GM19238 (cell line): ENCODE measurements at regions not wholly inside any gene's neighbourhood (a gene's known extent, or its start where the extent isn't known, plus 50 kb on each side); places are given as distances from the start of the nearest gene placed in this dataset.
A peak's percentile ranks its signal among the peaks of the same experiment; 100 is the strongest.

ENCODE experiments used
- DNase-seq: peaks from one replicate; pipeline ENCODE4 v3.0.0; 2011; ENCODE audit warnings: low spot score; ENCODE audit not compliant: insufficient read length

DNA sequence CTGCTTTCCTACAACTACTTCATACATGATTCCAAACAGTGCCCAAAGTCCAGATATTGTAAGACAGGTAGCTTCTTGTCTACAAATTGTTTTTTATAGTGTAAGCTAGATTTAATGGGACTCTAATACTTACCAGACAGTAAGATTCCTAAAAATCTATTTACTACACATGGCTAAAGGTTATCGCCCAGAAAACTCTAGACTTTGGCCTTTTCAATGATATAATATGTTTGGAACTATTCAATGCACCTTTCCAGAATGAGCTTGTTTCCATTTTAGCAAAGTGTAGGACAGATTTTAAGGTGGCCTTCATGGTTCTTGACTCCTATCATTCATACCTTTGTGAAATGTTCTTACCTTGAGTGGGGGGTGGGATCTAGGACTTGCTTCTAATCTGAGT is 951.0 kb downstream of the SORCS1 start:
- no peak for DNase-seq

DNA sequence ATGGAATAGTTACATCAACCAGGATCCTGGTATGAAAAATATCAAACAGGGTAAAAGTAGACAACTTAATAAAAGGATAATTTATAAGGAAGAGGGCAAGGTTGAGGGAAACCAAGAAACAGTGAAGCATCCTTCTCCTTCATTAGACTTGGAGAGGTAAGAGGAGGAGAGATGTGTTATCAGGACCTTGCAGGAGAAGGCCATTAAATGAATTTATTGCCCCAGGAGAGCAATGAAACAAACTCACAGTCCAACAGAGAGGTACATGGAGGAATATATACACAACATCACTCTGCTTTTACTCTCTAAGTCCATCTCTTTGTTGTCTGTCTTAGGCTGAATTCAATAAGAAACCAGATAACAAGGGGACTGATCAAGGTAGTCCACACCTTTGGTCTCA is 966.2 kb downstream of the SORCS1 start:
- no peak for DNase-seq

DNA sequence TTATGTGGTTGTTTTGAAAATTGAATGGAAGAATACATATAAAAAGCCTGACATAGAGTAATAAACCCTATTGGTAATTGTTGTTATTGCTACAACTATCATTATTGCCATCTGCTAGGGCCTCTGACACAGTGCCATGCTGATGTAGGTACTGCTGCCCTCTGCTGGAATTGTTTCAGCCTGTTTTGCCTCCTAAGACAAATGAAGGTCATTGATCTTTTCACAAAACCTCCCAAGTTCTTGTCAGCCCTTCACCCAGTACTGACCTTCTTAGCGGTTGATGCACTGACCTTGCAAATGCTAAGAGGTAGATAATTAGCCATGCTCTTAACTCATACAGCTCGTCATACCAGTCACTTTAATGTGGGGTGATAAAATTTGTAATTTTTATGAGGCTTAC is 975.2 kb downstream of the SORCS1 start:
- DNase-seq, result peak; percentile 2

DNA sequence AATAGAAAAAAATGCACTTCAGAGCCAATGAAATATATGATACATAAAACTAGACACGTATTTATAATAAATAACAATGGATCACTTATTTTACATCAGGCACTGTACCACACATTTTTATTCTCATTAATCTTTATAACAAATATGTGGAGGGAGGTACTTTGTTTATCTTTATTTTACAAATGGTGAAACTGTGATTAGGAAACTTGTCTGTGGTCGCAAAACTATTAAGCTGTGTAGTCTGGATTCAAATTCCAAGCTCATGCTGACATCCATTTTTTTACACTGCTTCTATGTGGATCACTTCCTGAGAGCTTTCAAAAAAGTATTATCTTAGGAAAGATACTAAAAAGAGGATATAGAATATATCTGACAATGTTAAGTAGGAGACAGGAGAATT is 978.6 kb downstream of the SORCS1 start:
- no peak for DNase-seq

DNA sequence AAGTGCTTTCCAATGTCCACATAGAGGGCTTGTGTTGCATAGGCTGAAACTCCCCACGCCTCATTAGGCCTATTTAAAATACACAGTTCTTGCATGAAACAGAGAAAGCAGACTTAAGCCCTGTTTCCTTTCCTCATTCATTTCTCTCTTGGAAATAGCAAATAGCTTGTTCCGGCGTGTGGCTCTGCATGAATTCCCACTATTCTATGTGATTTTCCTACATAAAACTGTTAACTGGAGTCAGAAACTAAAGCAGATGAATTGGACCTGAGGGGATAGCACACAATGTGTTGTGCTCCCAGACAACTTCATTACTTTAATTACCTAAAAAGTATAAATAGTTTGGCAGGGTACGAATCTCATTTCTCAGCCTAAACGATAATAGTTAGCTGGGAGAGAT is 981.5 kb downstream of the SORCS1 start:
- DNase-seq, result no peak

DNA sequence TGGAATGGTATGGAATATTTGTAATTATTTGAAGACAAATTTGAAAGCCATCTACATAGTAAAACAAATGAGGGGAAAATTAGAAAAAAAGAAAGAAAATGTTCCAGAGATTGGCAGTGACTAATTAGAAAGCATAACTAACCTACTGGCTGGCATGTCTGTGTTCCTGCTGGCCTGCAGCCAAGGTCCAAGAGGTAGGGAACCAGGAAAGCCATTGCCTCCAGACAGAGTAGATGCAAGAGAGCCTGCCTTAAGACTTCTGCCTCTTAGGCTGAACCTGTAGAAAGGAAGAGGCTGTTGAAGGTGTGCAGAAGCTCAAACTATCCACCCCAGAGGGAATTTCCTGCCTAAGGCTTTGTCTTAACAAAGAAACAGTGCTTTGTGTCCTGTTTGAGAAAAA is 982.0 kb downstream of the SORCS1 start:
- DNase-seq, result no peak

DNA sequence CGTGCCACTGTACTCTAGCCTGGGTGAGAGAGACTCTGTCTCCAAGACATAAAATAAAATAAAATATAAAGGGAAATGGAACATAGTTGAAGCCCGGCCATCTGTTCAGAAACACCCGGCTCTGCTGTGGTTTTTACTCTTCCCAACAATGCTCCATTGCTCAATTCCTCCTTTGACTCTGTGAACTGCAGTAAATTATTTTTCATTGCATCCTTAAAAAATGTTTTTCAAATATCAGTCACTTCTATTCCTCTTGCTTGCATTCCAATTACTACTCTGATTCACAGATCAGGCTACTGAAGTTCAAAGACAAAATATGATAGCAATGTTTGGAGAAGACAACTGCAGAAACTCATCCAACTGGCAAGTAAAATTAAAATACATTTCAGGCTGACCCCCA is 983.0 kb downstream of the SORCS1 start:
- DNase-seq, result no peak

DNA sequence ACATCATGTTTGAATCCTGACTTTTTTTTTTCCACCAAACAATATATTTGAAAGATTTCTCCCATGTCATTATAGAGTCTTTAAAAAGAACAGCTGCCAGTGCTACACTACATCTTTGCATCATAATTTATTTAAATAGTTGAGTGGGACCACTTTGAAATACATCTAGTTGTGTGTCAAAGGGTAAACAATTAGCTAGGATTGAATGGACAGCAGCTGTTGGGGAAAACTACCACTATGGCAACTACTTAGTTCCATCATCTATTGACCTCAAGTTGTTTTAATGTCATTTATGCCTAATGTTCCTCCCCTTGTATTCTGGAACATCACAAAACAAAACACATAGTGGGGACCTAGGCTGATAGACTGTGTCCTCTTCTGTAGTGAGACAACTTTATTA is 985.1 kb downstream of the SORCS1 start:
- no peak for DNase-seq

DNA sequence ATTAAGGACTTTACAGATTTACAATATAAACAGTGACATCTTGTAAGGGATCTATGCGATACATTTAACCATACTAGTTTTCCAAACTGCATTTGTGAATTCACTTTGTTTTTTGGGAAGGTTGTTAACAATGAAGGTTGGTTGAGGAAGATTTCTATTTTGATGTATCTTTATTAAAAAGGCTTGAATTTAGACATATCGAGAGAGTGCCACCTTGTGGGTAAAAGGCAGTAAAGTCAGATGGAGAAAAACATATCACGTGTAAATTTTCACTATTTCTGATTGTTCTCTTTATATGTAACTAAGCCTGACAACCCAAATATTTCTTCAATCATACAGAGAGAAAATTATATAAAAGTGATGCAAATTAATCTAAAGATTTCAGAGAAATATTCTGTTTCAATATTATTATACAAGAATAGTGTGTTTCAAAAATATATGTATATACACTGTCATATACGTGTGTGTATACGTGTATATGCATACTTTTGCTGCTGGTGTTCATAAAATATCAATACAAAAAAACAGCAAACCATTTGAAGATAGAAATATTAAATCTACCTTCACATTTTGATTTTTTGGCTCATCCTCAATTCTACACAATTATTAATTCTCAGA is 988.6 kb downstream of the SORCS1 start:
- DNase-seq, result no peak

DNA sequence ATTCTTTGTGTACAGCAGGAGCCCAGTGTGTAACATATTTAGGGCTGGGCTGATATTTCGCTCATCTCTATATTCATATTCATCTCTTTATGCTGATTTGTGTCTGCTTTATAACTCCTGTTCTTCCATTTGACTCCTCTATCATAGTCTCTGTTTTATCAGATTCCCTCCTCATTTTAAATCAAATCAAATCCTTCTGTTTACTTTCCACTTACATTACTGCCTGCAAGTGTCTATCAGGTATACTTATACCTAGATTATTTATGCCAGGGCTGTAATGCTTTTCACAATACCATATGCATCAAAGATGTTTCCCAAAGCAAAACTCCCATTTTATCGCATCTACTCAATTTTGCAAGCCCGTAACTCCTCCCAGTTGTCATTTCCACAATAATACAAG is 990.7 kb downstream of the SORCS1 start:
- no peak for DNase-seq

DNA sequence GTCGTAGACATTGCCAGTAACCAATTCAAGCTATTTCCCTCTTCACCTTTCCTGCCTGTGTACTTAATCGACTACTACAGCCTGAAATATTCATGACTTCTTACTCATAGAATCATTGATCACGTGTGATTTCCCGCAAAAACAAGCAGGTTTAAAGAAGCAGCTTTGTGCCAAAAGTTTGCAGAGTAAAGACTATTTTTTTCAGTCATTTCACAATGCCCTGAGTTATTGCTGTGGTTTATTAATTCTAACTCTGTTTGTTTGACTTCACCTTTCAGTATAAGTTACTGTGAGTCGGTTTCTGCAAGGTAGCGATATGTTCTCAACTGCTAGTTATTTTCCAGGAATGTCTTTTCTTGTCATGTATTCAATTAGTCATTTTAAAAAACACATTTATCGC is 995.3 kb downstream of the SORCS1 start:
- no peak for DNase-seq

DNA sequence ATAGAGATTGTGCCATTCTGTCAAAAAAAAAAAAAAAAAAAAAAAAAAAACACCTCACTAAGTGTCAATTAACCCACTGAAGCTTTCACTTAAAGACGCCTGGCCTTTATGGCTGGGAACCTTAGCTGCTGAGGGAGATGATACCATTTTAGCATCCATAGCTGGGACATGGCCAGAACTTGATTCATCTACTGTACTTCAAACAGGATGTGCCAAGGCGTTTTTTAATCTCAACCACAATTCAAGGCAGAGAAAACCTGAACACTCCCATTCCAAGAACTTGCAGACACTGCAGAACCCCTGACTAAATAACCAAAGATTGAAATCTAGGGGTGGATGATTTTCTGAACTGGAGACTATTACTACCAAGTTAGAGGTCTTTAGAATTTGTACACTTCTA is 996.6 kb downstream of the SORCS1 start:
- DNase-seq, result no peak

DNA sequence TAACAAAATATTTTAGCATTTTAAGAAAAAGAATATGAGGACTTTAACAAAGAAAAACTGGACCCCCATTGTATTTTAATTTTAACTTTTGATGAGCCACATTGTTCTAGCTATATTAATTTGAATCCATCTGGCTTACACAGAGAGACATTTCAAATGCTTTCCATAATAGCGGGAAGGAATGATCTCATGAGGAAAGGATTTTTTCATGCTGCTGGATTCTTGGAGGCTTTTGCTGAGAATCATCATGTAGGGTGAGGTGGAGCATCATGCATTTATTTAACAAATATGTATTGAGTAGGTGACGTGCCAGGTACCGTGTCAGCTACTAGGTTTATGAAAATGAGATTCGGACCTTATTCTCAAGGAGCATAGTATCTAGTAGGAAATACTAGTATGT is 1006.3 kb downstream of the SORCS1 start:
- no peak for DNase-seq

DNA sequence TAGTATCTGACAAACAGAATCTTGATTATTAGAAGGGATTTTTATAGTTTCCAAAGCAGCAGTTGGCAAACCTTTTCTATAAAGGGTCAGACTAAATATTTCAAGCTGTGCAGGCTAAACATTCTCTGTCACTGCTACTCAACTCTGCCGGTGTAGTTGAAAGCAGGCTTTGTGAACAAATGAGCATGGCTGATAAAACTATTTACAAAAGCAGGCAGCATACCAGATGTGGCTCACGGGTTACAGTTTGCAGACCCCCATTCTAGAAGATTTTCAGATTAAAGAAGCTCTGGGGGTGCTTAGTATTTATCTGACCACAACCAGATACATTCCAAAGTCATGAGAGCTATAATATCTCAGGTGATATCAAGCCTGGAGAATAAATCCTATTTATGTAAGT is 1017.5 kb downstream of the SORCS1 start:
- DNase-seq, result no peak

DNA sequence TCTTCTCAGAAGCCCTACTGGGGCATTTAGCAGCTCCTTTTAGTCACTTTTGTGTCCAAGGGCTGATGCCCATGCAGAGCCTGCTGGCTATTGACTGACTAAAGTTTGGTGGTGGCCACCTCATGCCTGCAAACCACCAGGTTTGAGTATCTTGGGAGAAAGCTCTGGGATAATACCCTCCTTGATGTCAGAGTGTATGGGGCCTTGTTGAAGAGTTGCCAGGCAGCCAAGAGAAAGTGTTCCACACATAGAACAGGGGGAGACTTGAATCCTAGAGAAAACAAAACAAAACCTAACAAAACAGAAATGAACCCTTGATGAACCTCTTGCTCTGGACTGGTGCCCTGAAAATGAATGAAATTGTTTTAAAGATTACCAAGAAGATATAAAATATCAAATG is 1024.6 kb downstream of the SORCS1 start:
- no peak for DNase-seq

DNA sequence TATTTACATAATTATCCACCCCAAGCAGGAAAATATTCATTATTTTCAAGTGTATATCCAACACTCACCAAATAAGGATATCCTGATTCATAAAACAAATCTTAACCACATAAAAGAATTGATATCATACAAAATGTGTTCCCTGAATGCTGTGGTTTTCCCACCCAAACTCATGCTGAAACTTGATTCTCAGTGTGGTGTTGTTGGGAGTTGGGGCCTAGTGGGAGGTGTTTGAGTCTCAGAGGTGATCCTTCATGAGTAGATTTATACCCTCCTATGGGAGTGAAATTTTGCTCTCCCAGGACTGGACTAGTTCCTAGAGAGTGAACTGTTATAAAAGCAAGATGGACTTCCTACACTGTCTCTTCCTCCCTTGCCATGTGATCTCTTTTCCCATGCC is 1028.3 kb downstream of the SORCS1 start:
- no peak for DNase-seq

DNA sequence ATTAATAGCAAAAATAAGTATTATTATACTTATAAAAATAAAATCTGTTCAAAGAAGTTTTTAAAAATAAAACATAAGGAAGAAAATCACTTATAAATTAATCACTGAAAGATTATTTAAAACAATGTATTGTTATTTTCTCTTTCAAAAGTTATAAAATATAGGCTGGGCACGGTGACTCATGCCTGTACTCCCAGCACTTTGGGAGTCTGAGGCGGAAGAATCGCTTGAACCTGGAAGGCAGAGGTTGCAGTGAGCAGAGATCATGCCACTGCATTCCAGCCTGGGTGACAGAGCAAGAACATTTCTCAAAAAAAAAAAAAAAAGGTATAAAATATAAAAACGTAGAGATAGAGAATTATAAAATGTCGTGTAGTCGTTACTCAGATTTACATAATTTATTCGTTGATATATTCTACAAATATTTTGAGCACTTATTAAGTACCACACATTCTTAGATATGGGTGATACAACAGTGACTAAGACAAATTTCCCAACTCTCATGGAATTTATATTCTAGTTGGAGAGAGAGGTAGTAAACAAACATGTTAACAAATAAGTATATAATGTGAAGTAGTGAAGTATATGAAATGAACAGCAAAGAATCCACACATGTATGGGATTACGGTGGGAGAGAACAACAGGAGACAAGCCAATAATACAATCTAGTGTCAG is 1030.0 kb downstream of the SORCS1 start:
- no peak for DNase-seq

DNA sequence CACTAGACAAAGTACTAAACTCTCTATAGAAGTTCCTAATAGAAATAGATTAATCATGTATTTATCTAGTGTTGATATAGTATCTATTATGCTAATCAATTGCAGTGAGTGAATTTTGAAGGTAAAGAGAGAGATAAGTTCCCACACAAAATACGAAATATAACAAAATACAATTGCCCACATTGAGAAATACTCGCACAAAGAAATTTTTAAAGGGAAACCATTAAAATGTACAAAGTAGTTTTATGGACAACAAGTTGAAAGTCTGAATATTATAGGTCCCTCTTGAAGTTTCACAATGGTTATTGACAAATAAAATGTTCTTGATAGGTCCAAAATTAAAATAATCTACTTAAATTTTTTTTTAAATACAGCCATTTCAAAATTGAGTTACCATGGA is 1031.1 kb downstream of the SORCS1 start:
- no peak for DNase-seq

DNA sequence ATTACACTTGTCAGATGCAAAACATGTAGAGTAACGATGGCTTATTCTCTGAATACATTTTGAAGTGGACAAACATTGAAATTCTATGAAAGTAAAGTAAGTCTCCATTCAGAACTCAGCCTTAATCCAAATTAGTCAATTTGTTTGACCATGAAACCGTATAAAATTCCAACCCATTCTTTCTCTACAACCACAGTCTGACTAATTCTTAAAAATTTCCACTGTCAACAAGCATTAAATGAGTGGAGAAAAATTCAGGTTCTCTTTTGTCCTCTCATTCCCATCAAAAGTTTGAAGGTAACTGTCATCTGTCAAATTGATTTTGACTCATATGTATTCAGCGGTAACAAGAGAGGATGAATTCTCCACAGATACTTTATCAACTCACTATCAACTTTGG is 1031.5 kb downstream of the SORCS1 start:
- DNase-seq, result no peak

DNA sequence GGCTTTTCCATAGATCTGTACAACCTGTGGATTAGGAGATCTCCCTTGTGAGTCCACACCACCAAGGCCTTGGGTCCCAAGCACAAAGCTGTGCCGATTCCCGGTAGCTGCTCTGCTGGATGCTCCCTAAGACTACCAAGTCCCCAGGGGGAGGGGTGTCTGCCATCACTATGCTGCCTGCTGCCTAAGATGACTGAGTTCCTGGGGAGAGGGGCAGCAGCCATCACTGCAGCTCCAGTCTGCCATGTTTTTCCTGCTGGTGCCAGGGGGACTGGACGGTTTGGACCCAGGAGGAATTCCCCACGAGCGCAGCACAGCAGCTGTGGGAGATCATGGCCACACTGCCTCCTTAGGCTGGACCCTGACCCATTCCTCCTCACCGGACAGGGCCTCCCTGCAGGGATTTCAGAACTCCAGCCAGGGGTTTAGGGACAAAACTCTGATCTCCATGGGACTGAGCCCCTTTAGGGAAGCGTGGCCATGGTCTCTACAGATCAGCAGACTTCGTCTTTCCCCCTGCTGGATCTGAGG is 1049.8 kb downstream of the SORCS1 start:
- DNase-seq, result no peak

DNA sequence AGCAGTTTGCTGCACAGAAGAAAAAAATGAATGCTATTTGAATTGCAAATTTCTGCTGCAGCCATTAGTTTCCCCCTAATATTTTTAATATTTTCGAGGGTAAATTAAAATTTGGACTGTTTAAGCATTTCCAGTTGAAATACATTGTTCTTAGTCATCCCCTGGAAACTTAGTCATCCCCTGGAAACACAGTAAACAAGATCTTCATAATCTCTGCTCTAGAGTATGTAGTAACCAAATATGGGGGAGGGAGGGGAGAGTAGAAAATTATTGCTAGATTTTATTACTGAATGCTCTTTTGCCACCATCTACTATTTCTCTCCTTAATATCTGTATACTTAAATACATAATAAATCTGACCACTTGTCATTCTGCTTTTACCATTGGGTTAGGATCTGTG is 1053.3 kb downstream of the SORCS1 start:
- DNase-seq, result no peak

DNA sequence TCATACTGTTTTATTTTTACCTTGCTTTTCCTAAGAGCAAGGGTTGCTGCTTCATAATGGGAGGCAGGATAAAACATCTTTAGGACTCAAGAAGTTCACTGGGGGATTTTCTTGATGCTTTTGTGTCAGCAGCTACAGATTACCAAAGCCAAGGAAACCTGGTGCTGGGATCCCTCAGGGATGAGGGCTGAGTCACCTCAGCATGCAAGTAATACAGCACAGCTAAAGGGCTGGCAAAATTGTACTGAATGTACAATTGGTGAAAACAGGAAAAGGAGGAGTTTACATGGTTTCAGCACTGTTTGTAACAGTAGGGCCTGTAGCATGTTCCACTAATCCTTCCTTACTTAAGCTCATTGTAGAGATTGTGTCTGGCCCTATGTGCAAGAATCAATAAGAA is 1056.8 kb downstream of the SORCS1 start:
- no peak for DNase-seq

DNA sequence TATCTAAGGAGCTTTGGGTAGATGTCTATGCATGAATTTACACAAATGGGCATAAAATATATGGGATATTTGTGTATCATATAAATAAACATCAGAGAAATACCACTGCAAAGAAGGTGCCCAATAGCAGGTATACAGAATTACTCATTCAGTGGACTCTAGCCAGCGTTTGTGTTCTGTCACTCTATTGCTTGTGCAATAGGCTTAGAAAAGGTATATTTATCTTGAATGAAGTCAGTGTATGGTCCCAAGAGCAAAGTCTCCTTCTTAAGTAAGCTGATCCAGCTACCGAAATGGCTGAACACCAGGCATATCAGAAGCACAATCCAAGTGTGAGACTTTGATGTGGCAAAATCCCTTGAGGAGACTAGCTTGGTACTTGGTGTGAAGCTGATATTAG is 1058.4 kb downstream of the SORCS1 start:
- DNase-seq, result no peak
